ENCODE measurements at regions not wholly inside any gene's neighbourhood (a gene's known extent, or its start where the extent isn't known, plus 50 kb on each side); places are given as distances from the start of the nearest gene placed in this dataset.

- H3K9me3 Mint-ChIP-seq: no peaks in the 10 kb centered on the region
- H3K4me3 Mint-ChIP-seq: no peak overlapping the region
- peaks cover 2% of the 10 kb centered on the region for H3K4me1 Mint-ChIP-seq (ENCODE audit: low read depth)
- no peaks in the 10 kb centered on the region for H3K27me3 Mint-ChIP-seq (ENCODE audit: low read depth)
- ATAC-seq: no peak
- DNase-seq: no peak
- H3K36me3 Mint-ChIP-seq (ENCODE audit: insufficient read depth): peaks cover 2% of the 10 kb centered on the region
Measured at GRCh38 chr5:56467176-56467717, 234.1 kb upstream of the ANKRD55 start.

GRCh38 chr5:56466136-56466816 is 233.1 kb upstream of the ANKRD55 start:
- Mint-ChIP-seq H3K4me1 (ENCODE audit: low read depth) (peaks cover 2% of the 10 kb centered on the region), H3K27me3 (ENCODE audit: low read depth) (no peaks in the 10 kb centered on the region)

GRCh38 chr5:56465769-56466135 is 232.6 kb upstream of the ANKRD55 start:
- Mint-ChIP-seq H3K4me3 (no peak overlapping the region), H3K27me3 (ENCODE audit: low read depth) (no peaks in the 10 kb centered on the region), H3K36me3 (ENCODE audit: insufficient read depth) (peaks cover 2% of the 10 kb centered on the region), H3K9me3 (no peaks in the 10 kb centered on the region), H3K4me1 (ENCODE audit: low read depth) (peaks cover 2% of the 10 kb centered on the region)
- no peak for DNase-seq
- no peak for ATAC-seq

More at GRCh38 chr5:56466136-56466816, 233.1 kb upstream of the ANKRD55 start:
- H3K9me3 Mint-ChIP-seq: no peaks in the 10 kb centered on the region
- peaks cover 2% of the 10 kb centered on the region for H3K36me3 Mint-ChIP-seq (ENCODE audit: insufficient read depth)
- ATAC-seq (no peak), DNase-seq (no peak)
- no peak overlapping the region for H3K4me3 Mint-ChIP-seq

GRCh38 chr5:56464935-56465768 is 232.0 kb upstream of the ANKRD55 start:
- Mint-ChIP-seq H3K4me3 (no peak overlapping the region), H3K4me1 (ENCODE audit: low read depth) (peaks cover 2% of the 10 kb centered on the region), H3K36me3 (ENCODE audit: insufficient read depth) (peaks cover 2% of the 10 kb centered on the region), H3K27me3 (ENCODE audit: low read depth) (no peaks in the 10 kb centered on the region), H3K9me3 (no peaks in the 10 kb centered on the region)
- ATAC-seq (no peak), DNase-seq (no peak)

- ATAC-seq (no peak), DNase-seq (no peak)
- Mint-ChIP-seq H3K9me3 (no peaks in the 10 kb centered on the region), H3K4me1 (ENCODE audit: low read depth) (peaks cover 2% of the 10 kb centered on the region), H3K27me3 (ENCODE audit: low read depth) (no peaks in the 10 kb centered on the region), H3K36me3 (ENCODE audit: insufficient read depth) (peaks cover 2% of the 10 kb centered on the region), H3K4me3 (no peak overlapping the region)
Measured at GRCh38 chr5:56463944-56464571, 230.9 kb upstream of the ANKRD55 start.

GRCh38 chr5:56461584-56461983 is 228.5 kb upstream of the ANKRD55 start:
- H3K27me3 Mint-ChIP-seq (ENCODE audit: low read depth): no peaks in the 10 kb centered on the region
- peaks cover 2% of the 10 kb centered on the region for H3K36me3 Mint-ChIP-seq (ENCODE audit: insufficient read depth)
- H3K4me3 Mint-ChIP-seq: no peak overlapping the region
- peaks cover 2% of the 10 kb centered on the region for H3K4me1 Mint-ChIP-seq (ENCODE audit: low read depth)
- no peak for ATAC-seq
- no peaks in the 10 kb centered on the region for H3K9me3 Mint-ChIP-seq
- DNase-seq: no peak

GRCh38 chr5:56460681-56461191 is 227.6 kb upstream of the ANKRD55 start:
- no peak for DNase-seq
- no peaks in the 10 kb centered on the region for H3K9me3 Mint-ChIP-seq
- no peak for ATAC-seq
- no peaks in the 10 kb centered on the region for H3K27me3 Mint-ChIP-seq (ENCODE audit: low read depth)
- H3K36me3 Mint-ChIP-seq (ENCODE audit: insufficient read depth): no peaks in the 10 kb centered on the region
- peaks cover 2% of the 10 kb centered on the region for H3K4me1 Mint-ChIP-seq (ENCODE audit: low read depth)
- no peak overlapping the region for H3K4me3 Mint-ChIP-seq

GRCh38 chr5:56460195-56460546 is 227.0 kb upstream of the ANKRD55 start:
- DNase-seq: no peak
- ATAC-seq: no peak
- H3K27me3 Mint-ChIP-seq (ENCODE audit: low read depth): no peaks in the 10 kb centered on the region
- H3K36me3 Mint-ChIP-seq (ENCODE audit: insufficient read depth): no peaks in the 10 kb centered on the region
- no peak overlapping the region for H3K4me3 Mint-ChIP-seq
- H3K9me3 Mint-ChIP-seq: no peaks in the 10 kb centered on the region
- peaks cover 2% of the 10 kb centered on the region for H3K4me1 Mint-ChIP-seq (ENCODE audit: low read depth)

GRCh38 chr5:56459394-56460194 is 226.5 kb upstream of the ANKRD55 start:
- H3K36me3 Mint-ChIP-seq (ENCODE audit: insufficient read depth): no peaks in the 10 kb centered on the region
- ATAC-seq: no peak
- peaks cover 2% of the 10 kb centered on the region for H3K4me1 Mint-ChIP-seq (ENCODE audit: low read depth)
- H3K4me3 Mint-ChIP-seq: no peak overlapping the region
- H3K9me3 Mint-ChIP-seq: no peaks in the 10 kb centered on the region
- H3K27me3 Mint-ChIP-seq (ENCODE audit: low read depth): no peaks in the 10 kb centered on the region
- no peak for DNase-seq

GRCh38 chr5:56457887-56458812 is 225.0 kb upstream of the ANKRD55 start:
- Mint-ChIP-seq H3K36me3 (ENCODE audit: insufficient read depth) (no peaks in the 10 kb centered on the region), H3K4me3 (no peak overlapping the region), H3K27me3 (ENCODE audit: low read depth) (no peaks in the 10 kb centered on the region), H3K9me3 (no peaks in the 10 kb centered on the region), H3K4me1 (ENCODE audit: low read depth) (no peaks in the 10 kb centered on the region)
- ATAC-seq: no peak
- no peak for DNase-seq

GRCh38 chr5:56456002-56456401 is 222.9 kb upstream of the ANKRD55 start:
- no peaks in the 10 kb centered on the region for H3K4me1 Mint-ChIP-seq (ENCODE audit: low read depth)
- ATAC-seq (no peak), DNase-seq (no peak)
- H3K9me3 Mint-ChIP-seq: no peaks in the 10 kb centered on the region
- H3K4me3 Mint-ChIP-seq: no peak overlapping the region
- no peaks in the 10 kb centered on the region for H3K36me3 Mint-ChIP-seq (ENCODE audit: insufficient read depth)
- no peaks in the 10 kb centered on the region for H3K27me3 Mint-ChIP-seq (ENCODE audit: low read depth)

- Mint-ChIP-seq H3K9me3 (no peaks in the 10 kb centered on the region), H3K36me3 (ENCODE audit: insufficient read depth) (no peaks in the 10 kb centered on the region), H3K4me3 (no peak overlapping the region), H3K27me3 (ENCODE audit: low read depth) (no peaks in the 10 kb centered on the region), H3K4me1 (ENCODE audit: low read depth) (no peaks in the 10 kb centered on the region)
- no peak for ATAC-seq
- DNase-seq: no peak
Measured at GRCh38 chr5:56455417-56455816, 222.3 kb upstream of the ANKRD55 start.

- H3K27me3 Mint-ChIP-seq (ENCODE audit: low read depth): no peaks in the 10 kb centered on the region
- no peak overlapping the region for H3K4me3 Mint-ChIP-seq
- H3K36me3 Mint-ChIP-seq (ENCODE audit: insufficient read depth): no peaks in the 10 kb centered on the region
- ATAC-seq (no peak), DNase-seq (no peak)
- no peaks in the 10 kb centered on the region for H3K4me1 Mint-ChIP-seq (ENCODE audit: low read depth)
- no peaks in the 10 kb centered on the region for H3K9me3 Mint-ChIP-seq
Measured at GRCh38 chr5:56454219-56454862, 221.2 kb upstream of the ANKRD55 start.

Data from activated T-cell treated with anti-CD3 and anti-CD28 coated beads, Interleukin-2, amount 50 U/mL, for 4 hours (primary cell).